H7 (cell line): ENCODE measurements at regions not wholly inside any gene's neighbourhood (a gene's known extent, or its start where the extent isn't known, plus 50 kb on each side); places are given as distances from the start of the nearest gene placed in this dataset.

Source experiments
- DNase-seq: peaks from one replicate; pipeline ENCODE4 v3.0.0; 2012
- H3K27me3 ChIP-seq: 2 replicates; pipeline ENCODE4 v1.6.0; 2011; ENCODE audit warnings: mild to moderate bottlenecking, low read length; ENCODE audit not compliant: control insufficient read depth, insufficient read depth
- H3K36me3 ChIP-seq: replicated peaks from 2 replicates; pipeline ENCODE4 v1.5.1; 2011; ENCODE audit warnings: low read length; ENCODE audit not compliant: control insufficient read depth, insufficient read depth
- H3K4me3 ChIP-seq: 2 replicates; pipeline ENCODE4 v1.5.1; 2011; ENCODE audit warnings: low read depth, mild to moderate bottlenecking, control low read depth, low read length, moderate library complexity; ENCODE audit not compliant: insufficient read depth

GRCh38 chr3:18246336-18247060 is 178.6 kb downstream of the SATB1 start:
- H3K4me3 ChIP-seq, result no peak overlapping the region
- H3K36me3 ChIP-seq, result no peaks in the 10 kb centered on the region
- DNase-seq, result no peak
- no peaks in the 10 kb centered on the region for H3K27me3 ChIP-seq

GRCh38 chr3:18245721-18246120 is 179.4 kb downstream of the SATB1 start:
- Histone ChIP-seq H3K36me3 (no peaks in the 10 kb centered on the region), H3K27me3 (no peaks in the 10 kb centered on the region), H3K4me3 (no peak overlapping the region)
- DNase-seq, result no peak

GRCh38 chr3:18241837-18242236 is 183.3 kb downstream of the SATB1 start:
- no peaks in the 10 kb centered on the region for H3K36me3 ChIP-seq
- DNase-seq, result no peak
- no peaks in the 10 kb centered on the region for H3K27me3 ChIP-seq
- H3K4me3 ChIP-seq, result no peak overlapping the region

GRCh38 chr3:18239674-18240073 is 185.5 kb downstream of the SATB1 start:
- Histone ChIP-seq H3K4me3 (no peak overlapping the region), H3K27me3 (no peaks in the 10 kb centered on the region), H3K36me3 (no peaks in the 10 kb centered on the region)
- DNase-seq, result no peak

GRCh38 chr3:18238746-18239331 is 186.3 kb downstream of the SATB1 start:
- no peaks in the 10 kb centered on the region for H3K36me3 ChIP-seq
- DNase-seq, result no peak
- H3K27me3 ChIP-seq, result no peaks in the 10 kb centered on the region
- no peak overlapping the region for H3K4me3 ChIP-seq

- DNase-seq, result no peak
- Histone ChIP-seq H3K27me3 (no peaks in the 10 kb centered on the region), H3K36me3 (no peaks in the 10 kb centered on the region), H3K4me3 (no peak overlapping the region)
Observed at GRCh38 chr3:18238332-18238731, 186.8 kb downstream of the SATB1 start.

- Histone ChIP-seq H3K27me3 (no peaks in the 10 kb centered on the region), H3K36me3 (no peaks in the 10 kb centered on the region), H3K4me3 (no peak overlapping the region)
- DNase-seq, result no peak
Observed at GRCh38 chr3:18237251-18238005, 187.7 kb downstream of the SATB1 start.

GRCh38 chr3:18236726-18237125 is 188.4 kb downstream of the SATB1 start:
- no peaks in the 10 kb centered on the region for H3K27me3 ChIP-seq
- H3K36me3 ChIP-seq, result no peaks in the 10 kb centered on the region
- no peak overlapping the region for H3K4me3 ChIP-seq
- DNase-seq, result no peak

- H3K27me3 ChIP-seq, result no peaks in the 10 kb centered on the region
- no peak overlapping the region for H3K4me3 ChIP-seq
- no peak for DNase-seq
- H3K36me3 ChIP-seq, result no peaks in the 10 kb centered on the region
Observed at GRCh38 chr3:18234717-18235335, 190.3 kb downstream of the SATB1 start.

GRCh38 chr3:18233987-18234716 is 191.0 kb downstream of the SATB1 start:
- DNase-seq, result no peak
- Histone ChIP-seq H3K4me3 (no peak overlapping the region), H3K36me3 (no peaks in the 10 kb centered on the region), H3K27me3 (no peaks in the 10 kb centered on the region)

GRCh38 chr3:18232317-18232716 is 192.8 kb downstream of the SATB1 start:
- Histone ChIP-seq H3K27me3 (no peaks in the 10 kb centered on the region), H3K4me3 (no peak overlapping the region), H3K36me3 (no peaks in the 10 kb centered on the region)
- DNase-seq, result no peak

- no peak for DNase-seq
- Histone ChIP-seq H3K27me3 (no peaks in the 10 kb centered on the region), H3K36me3 (no peaks in the 10 kb centered on the region), H3K4me3 (no peak overlapping the region)
Observed at GRCh38 chr3:18228060-18228459, 197.1 kb downstream of the SATB1 start.

GRCh38 chr3:18225709-18226108 is 199.4 kb downstream of the SATB1 start:
- no peaks in the 10 kb centered on the region for H3K36me3 ChIP-seq
- H3K4me3 ChIP-seq, result no peak overlapping the region
- DNase-seq, result no peak
- H3K27me3 ChIP-seq, result no peaks in the 10 kb centered on the region

- H3K36me3 ChIP-seq, result no peaks in the 10 kb centered on the region
- H3K4me3 ChIP-seq, result no peak overlapping the region
- no peaks in the 10 kb centered on the region for H3K27me3 ChIP-seq
- DNase-seq, result no peak
Observed at GRCh38 chr3:18224426-18224825, 200.7 kb downstream of the SATB1 start.
